K562 (cell line): ENCODE measurements at regions not wholly inside any gene's neighbourhood (a gene's known extent, or its start where the extent isn't known, plus 50 kb on each side); places are given as distances from the start of the nearest gene placed in this dataset.
"Not testable (repeated sequence)": the region's sequence is repeated elsewhere in the genome, so short reads cannot be mapped to it uniquely, and the experiment has no call there.

Source experiments
- ATAC-seq: fragments of 200-7000 bp; cut with Tn5 transposase; 3 replicates; pipeline ENCODE4 v1.9.1; 2020; ENCODE audit warnings: moderate library complexity
- BruUV-seq: library from RNA; stranded (reverse); fragments of 400-500 nt; replicated peaks from 2 replicates; lab custom pipeline; 2021; lab: Mats Ljungman, UMichigan
- CTCF ChIA-PET: fragments of 300-600 bp; formaldehyde crosslinking; extraction: SDS; loops from one replicate; lab custom pipeline; 2021; ENCODE audit warnings: low intra/inter-chr PET ratio; lab: Yijun Ruan, JAX
- POLR2A ChIA-PET: fragments of 300-600, 350-650 bp; sonication (Branson Sonifier 250); formaldehyde crosslinking; extraction: SDS; loops from one replicate; lab custom pipeline; 2021; ENCODE audit warnings: antibody characterized with exemption, inconsistent platforms; lab: Yijun Ruan, JAX
- DNase-seq, 4 experiments: peaks; one replicate each; pipeline versions ENCODE4 v3.0.0 to v3.0.0-alpha.2; 2011 to 2018; ENCODE audit warnings: low spot score in 3 of 4, mixed read lengths in 3 of 4; ENCODE audit errors: extremely low read depth in 1 of 4
- FAIRE-seq: peaks from 2 replicates; lab custom pipeline; 2011; peaks lifted over from hg19 to GRCh38; lab: Jason Lieb, UNC
- H2AFZ ChIP-seq: 2 replicates; pipeline ENCODE4 v1.6.0; 2011; ENCODE audit warnings: low read depth, low read length, control low read depth, inconsistent platforms
- H3K27ac ChIP-seq: fragments of 200-600 bp; 3 replicates; pipeline ENCODE4 v1.8.0; 2011; ENCODE audit warnings: low read depth, mild to moderate bottlenecking, control low read depth, inconsistent platforms, low read length, moderate library complexity, mixed read lengths; ENCODE audit errors: extremely low read depth
- H3K27me3 ChIP-seq, 2 experiments: fragments of 300-600 bp in 1 of 2; 2 replicates in 1 of 2; 3 replicates in 1 of 2; pipeline versions ENCODE4 v1.6.0 to v1.8.0; 2011; ENCODE audit warnings: inconsistent platforms in 2 of 2, low read length in 2 of 2, mild to moderate bottlenecking in 1 of 2, mixed read lengths in 1 of 2, moderate library complexity in 1 of 2; ENCODE audit not compliant: control insufficient read depth in 2 of 2, insufficient read depth in 2 of 2
- H3K36me3 ChIP-seq: fragments of 300-600 bp; 3 replicates; pipeline ENCODE4 v1.8.0; 2011; ENCODE audit warnings: mild to moderate bottlenecking, low read length, inconsistent platforms; ENCODE audit not compliant: control insufficient read depth, insufficient read depth
- H3K4me1 ChIP-seq, 2 experiments: fragments of 200-600 bp in 1 of 2; replicated peaks in 1 of 2; 2 replicates in 1 of 2; 3 replicates in 1 of 2; pipeline versions ENCODE4 v1.5.1 to v1.8.0; 2011; ENCODE audit warnings: inconsistent platforms in 2 of 2, low read length in 2 of 2, mild to moderate bottlenecking in 1 of 2, mixed read lengths in 1 of 2, moderate library complexity in 1 of 2; ENCODE audit not compliant: control insufficient read depth in 2 of 2, insufficient read depth in 2 of 2
- H3K4me2 ChIP-seq: 2 replicates; pipeline ENCODE4 v1.6.1; 2011; ENCODE audit warnings: low read length, control low read depth, inconsistent platforms, mixed read lengths; ENCODE audit not compliant: insufficient read depth
- H3K4me3 ChIP-seq: fragments of 200-600 bp; sonication (generic), shearing (Covaris generic); 2 replicates; pipeline ENCODE4 v1.5.1; 2016; ENCODE audit warnings: control low read depth, inconsistent platforms
- H3K79me2 ChIP-seq: fragments of 200-600 bp; 3 replicates; pipeline ENCODE4 v1.8.0; 2011; ENCODE audit warnings: low read length, inconsistent platforms; ENCODE audit not compliant: control insufficient read depth, insufficient read depth
- H3K9ac ChIP-seq, 2 experiments: 2 replicates each; pipeline versions ENCODE4 v1.6.0 to v1.6.1; 2011; ENCODE audit warnings: low read depth in 2 of 2, low read length in 2 of 2, control low read depth in 1 of 2, inconsistent platforms in 1 of 2, mild to moderate bottlenecking in 1 of 2, mixed read lengths in 1 of 2; ENCODE audit not compliant: insufficient read depth in 1 of 2
- H3K9me1 ChIP-seq: one replicate; pipeline ENCODE4 v1.6.0; 2011; ENCODE audit warnings: inconsistent platforms, mild to moderate bottlenecking, low read length, moderate library complexity; ENCODE audit not compliant: control insufficient read depth, insufficient read depth
- H3K9me3 ChIP-seq: replicated peaks from 2 replicates; pipeline ENCODE4 v1.5.1; 2011; ENCODE audit warnings: low read depth, low read length, inconsistent platforms; ENCODE audit not compliant: control insufficient read depth, insufficient read depth
- H4K20me1 ChIP-seq: replicated peaks from 2 replicates; pipeline ENCODE4 v1.6.1; 2011; ENCODE audit warnings: low read length, inconsistent platforms, mixed read lengths; ENCODE audit not compliant: control insufficient read depth, insufficient read depth
- CTBP1 ChIP-seq: fragments of 450-650 bp; IDR thresholded peaks from 2 replicates; pipeline ENCODE4 v1.6.1; 2016; ENCODE audit warnings: borderline replicate concordance
- FOSL1 ChIP-seq: fragments of 200-800 bp; sonication (Bioruptor generic); conservative IDR thresholded peaks from 2 replicates; pipeline ENCODE4 v1.6.1; 2016; ENCODE audit warnings: missing genetic modification characterization, missing compliant biosample characterization
- HMGN3 ChIP-seq: IDR thresholded peaks from 2 replicates; pipeline ENCODE4 v1.6.1; 2011; ENCODE audit warnings: borderline replicate concordance, low read depth, mild to moderate bottlenecking, mixed read lengths, low read length; ENCODE audit not compliant: insufficient read length; ENCODE audit errors: extremely low read depth
- JUN ChIP-seq, 2 experiments: sonication (generic) in 1 of 2; formaldehyde crosslinking in 1 of 2; IDR thresholded peaks; 2 replicates each; pipeline versions ENCODE4 v1.6.1 to v1.8.0; 2012 to 2022; ENCODE audit warnings: borderline replicate concordance in 2 of 2, mild to moderate bottlenecking in 2 of 2, improper control_type of control experiment in 1 of 2, low read depth in 1 of 2, low read length in 1 of 2, missing genetic modification reagents in 1 of 2
- MYNN ChIP-seq, 2 experiments: sonication (generic); formaldehyde crosslinking in 1 of 2; IDR thresholded peaks; 2 replicates each; pipeline versions ENCODE4 v1.5.0 to v1.6.1; 2016 to 2020; ENCODE audit warnings: antibody characterized with exemption in 1 of 2, missing genetic modification reagents in 1 of 2
- RBFOX2 ChIP-seq: fragments of 200-400 bp; formaldehyde crosslinking; IDR thresholded peaks from 2 replicates; pipeline ENCODE4 v1.6.1; 2017; ENCODE audit warnings: low read depth, mild to moderate bottlenecking, low read length, moderate library complexity
- RNF2 ChIP-seq: sonication (generic); IDR thresholded peaks from 2 replicates; pipeline ENCODE4 v1.6.1; 2016
- WGBS: fragments of 100-300 bp; shearing (Covaris generic); methylation state at CpG from one replicate; pipeline ENCODE4 v1.1.6; 2016; ENCODE audit warnings: low coverage, mixed read lengths; ENCODE audit not compliant: insufficient coverage; ENCODE audit errors: missing lambda C conversion rate; 5-methylcytosine and 5-hydroxymethylcytosine counted together
- in situ Hi-C: fragments of 300-500 bp; cut with MboI; formaldehyde crosslinking; loops from 4 replicates; pipeline ENCODE4 v1.15.0; 2018; ENCODE audit warnings: inconsistent platforms, mixed read lengths
- intact Hi-C: fragments of 100-400 bp; cut with micrococcal nuclease; formaldehyde crosslinking; loops from 2 replicates; pipeline ENCODE4 v1.14.2; 2022
- TF ChIP-seq, protein P1 (sequence below): fragments of 200-800 bp; sonication (Bioruptor generic); IDR thresholded peaks from 2 replicates; pipeline ENCODE4 v1.6.1; 2017; ENCODE audit warnings: missing genetic modification characterization, missing compliant biosample characterization
- TF ChIP-seq, protein P2 (sequence below): sonication (generic); formaldehyde crosslinking; IDR thresholded peaks from 2 replicates; pipeline ENCODE4 v1.9.0; 2022; ENCODE audit warnings: mild to moderate bottlenecking, missing genetic modification reagents
- TF ChIP-seq, protein P3 (sequence below): fragments of 450-650 bp; IDR thresholded peaks from 2 replicates; pipeline ENCODE4 v1.6.1; 2016; ENCODE audit warnings: low read depth

DNA sequence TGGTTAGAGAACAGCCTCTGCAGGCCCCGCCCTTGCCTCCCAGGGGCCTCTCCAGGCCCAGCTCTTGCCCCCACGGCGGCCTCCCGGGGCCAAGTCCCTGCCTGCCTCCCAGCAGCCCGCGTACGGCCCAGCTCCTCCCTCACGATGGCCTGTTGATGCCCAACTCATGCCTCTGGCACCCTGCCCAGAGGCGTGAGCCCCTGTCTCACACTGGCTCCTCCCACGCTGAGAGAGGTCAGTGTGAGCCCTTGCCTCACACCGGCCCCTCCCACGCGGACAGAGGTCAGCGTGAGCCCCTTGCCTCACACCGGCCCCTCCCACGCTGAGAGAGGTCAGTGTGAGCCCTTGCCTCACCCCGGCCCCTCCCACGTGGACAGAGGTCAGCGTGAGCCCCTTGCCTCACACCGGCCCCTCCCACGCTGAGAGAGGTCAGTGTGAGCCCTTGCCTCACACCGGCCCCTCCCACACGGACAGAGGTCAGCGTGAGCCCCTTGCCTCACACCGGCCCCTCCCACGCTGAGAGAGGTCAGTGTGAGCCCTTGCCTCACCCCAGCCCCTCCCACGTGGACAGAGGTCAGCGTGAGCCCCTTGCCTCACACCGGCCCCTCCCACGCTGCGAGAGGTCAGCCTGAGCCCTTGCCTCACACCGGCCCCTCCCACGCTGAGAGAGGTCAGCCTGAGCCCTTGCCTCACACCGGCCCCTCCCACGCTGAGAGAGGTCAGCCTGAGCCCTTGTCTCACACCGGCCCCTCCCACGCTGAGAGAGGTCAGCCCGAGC lies 91.4 kb upstream of the PRDM7 start:
- H3K9ac ChIP-seq = peak overlapping the region; percentile 53 to 65; a peak in 2 of 4 replicates
- CTCF ChIA-PET; BruUV-seq; in situ Hi-C loops; H4K20me1 ChIP-seq; H3K9me3 ChIP-seq; H3K9me1 ChIP-seq; H3K36me3 ChIP-seq; POLR2A ChIA-PET; intact Hi-C loops; FAIRE-seq; H3K27me3 ChIP-seq; TF ChIP-seq JUN (CRISPR knock-in tag; IDR thresholded peaks at IDR 0.05; ENCODE audit: borderline replicate concordance); MYNN (CRISPR knock-in tag; IDR thresholded peaks at IDR 0.05): not testable (repeated sequence)
- H3K79me2 ChIP-seq = peaks cover 13% of the 10 kb centered on the region
- peak overlapping the region; percentile 40; the same call in 1 of the 2 replicates for H3K4me3 ChIP-seq
- 0 out of 3 replicates have a peak, but pooled peaks have one; percentile 54 for ATAC-seq
- H2AFZ ChIP-seq = peak overlapping the region; percentile 69; the same call in 1 of the 2 replicates
- H3K4me1 ChIP-seq = peaks cover 0 to 30% of the 10 kb centered on the region in 2 experiments; a peak in 2 of 5 replicates
- DNase-seq = peak in 1 of 4 experiments; percentile 86
- H3K27ac ChIP-seq = peak overlapping the region; percentile 90
- WGBS = 0% methylated on average over 10 of the region's 38 CpGs
- H3K4me2 ChIP-seq = peak overlapping the region; percentile 52
- TF ChIP-seq, protein P1, sequence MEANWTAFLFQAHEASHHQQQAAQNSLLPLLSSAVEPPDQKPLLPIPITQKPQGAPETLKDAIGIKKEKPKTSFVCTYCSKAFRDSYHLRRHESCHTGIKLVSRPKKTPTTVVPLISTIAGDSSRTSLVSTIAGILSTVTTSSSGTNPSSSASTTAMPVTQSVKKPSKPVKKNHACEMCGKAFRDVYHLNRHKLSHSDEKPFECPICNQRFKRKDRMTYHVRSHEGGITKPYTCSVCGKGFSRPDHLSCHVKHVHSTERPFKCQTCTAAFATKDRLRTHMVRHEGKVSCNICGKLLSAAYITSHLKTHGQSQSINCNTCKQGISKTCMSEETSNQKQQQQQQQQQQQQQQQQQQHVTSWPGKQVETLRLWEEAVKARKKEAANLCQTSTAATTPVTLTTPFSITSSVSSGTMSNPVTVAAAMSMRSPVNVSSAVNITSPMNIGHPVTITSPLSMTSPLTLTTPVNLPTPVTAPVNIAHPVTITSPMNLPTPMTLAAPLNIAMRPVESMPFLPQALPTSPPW (CRISPR knock-in tag) = peak; percentile 61
- peak; percentile 13; the same call in 1 of the 2 replicates for TF ChIP-seq JUN (IDR thresholded peaks at IDR 0.05; ENCODE audit: borderline replicate concordance, low read depth, low read length)
- TF ChIP-seq CTBP1 = peak; percentile 33; the same call in 1 of the 2 replicates
- peak; percentile 31 for TF ChIP-seq FOSL1 (tag)
- peak; percentile 78; the same call in 1 of the 2 replicates for TF ChIP-seq MYNN (IDR thresholded peaks at IDR 0.05)
- TF ChIP-seq RNF2 = 0 out of 2 replicates have a peak, but pooled peaks have one; percentile 11
- TF ChIP-seq, protein P2, sequence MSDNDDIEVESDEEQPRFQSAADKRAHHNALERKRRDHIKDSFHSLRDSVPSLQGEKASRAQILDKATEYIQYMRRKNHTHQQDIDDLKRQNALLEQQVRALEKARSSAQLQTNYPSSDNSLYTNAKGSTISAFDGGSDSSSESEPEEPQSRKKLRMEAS = peak; percentile 54
- TF ChIP-seq HMGN3 = peak; percentile 48
- TF ChIP-seq, protein P3, sequence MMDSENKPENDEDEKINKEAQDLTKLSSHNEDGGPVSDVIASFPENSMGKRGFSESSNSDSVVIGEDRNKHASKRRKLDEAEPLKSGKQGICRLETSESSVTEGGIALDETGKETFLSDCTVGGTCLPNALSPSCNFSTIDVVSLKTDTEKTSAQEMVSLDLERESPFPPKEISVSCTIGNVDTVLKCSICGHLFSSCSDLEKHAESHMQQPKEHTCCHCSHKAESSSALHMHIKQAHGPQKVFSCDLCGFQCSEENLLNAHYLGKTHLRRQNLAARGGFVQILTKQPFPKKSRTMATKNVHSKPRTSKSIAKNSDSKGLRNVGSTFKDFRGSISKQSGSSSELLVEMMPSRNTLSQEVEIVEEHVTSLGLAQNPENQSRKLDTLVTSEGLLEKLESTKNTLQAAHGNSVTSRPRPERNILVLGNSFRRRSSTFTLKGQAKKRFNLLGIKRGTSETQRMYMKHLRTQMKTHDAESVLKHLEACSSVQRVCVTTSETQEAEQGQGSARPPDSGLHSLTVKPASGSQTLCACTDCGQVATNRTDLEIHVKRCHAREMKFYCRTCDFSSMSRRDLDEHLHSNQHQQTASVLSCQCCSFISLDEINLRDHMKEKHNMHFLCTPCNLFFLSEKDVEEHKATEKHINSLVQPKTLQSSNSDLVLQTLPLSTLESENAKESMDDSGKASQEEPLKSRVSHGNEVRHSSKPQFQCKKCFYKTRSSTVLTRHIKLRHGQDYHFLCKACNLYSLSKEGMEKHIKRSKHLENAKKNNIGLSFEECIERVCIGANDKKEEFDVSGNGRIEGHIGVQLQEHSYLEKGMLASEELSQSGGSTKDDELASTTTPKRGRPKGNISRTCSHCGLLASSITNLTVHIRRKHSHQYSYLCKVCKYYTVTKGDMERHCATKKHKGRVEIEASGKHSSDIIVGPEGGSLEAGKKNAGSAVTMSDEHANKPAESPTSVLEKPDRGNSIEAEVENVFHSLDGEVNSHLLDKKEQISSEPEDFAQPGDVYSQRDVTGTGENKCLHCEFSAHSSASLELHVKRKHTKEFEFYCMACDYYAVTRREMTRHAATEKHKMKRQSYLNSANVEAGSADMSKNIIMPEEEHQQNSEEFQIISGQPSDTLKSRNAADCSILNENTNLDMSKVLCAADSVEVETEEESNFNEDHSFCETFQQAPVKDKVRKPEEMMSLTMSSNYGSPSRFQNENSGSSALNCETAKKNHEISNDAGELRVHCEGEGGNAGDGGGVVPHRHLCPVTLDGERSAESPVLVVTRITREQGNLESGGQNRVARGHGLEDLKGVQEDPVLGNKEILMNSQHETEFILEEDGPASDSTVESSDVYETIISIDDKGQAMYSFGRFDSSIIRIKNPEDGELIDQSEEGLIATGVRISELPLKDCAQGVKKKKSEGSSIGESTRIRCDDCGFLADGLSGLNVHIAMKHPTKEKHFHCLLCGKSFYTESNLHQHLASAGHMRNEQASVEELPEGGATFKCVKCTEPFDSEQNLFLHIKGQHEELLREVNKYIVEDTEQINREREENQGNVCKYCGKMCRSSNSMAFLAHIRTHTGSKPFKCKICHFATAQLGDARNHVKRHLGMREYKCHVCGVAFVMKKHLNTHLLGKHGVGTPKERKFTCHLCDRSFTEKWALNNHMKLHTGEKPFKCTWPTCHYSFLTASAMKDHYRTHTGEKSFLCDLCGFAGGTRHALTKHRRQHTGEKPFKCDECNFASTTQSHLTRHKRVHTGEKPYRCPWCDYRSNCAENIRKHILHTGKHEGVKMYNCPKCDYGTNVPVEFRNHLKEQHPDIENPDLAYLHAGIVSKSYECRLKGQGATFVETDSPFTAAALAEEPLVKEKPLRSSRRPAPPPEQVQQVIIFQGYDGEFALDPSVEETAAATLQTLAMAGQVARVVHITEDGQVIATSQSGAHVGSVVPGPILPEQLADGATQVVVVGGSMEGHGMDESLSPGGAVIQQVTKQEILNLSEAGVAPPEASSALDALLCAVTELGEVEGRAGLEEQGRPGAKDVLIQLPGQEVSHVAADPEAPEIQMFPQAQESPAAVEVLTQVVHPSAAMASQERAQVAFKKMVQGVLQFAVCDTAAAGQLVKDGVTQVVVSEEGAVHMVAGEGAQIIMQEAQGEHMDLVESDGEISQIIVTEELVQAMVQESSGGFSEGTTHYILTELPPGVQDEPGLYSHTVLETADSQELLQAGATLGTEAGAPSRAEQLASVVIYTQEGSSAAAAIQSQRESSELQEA = peak; percentile 87
- 0 out of 2 replicates have a peak, but pooled peaks have one; percentile 42 for TF ChIP-seq RBFOX2
